Fibroblast of lung (primary cell): ENCODE measurements at regions not wholly inside any gene's neighbourhood (a gene's known extent, or its start where the extent isn't known, plus 50 kb on each side); places are given as distances from the start of the nearest gene placed in this dataset.

Experiments
- CTCF ChIP-seq, 2 donors: IDR thresholded peaks in 1 of 2; conservative IDR thresholded peaks in 1 of 2; 1 replicate in 1 of 2; 2 replicates in 1 of 2; pipeline ENCODE4 v1.5.1; 2011 to 2012; ENCODE audit warnings: low read length in 2 of 2, control low read depth in 1 of 2, inconsistent platforms in 1 of 2, low read depth in 1 of 2, mild to moderate bottlenecking in 1 of 2
- EZH2 ChIP-seq: IDR thresholded peaks from 2 replicates; pipeline ENCODE4 v1.5.1; 2012; ENCODE audit warnings: low read length, control low read depth, mild to moderate bottlenecking; ENCODE audit errors: missing control alignments

- no peak for TF ChIP-seq CTCF (conservative IDR thresholded peaks at IDR 0.05 in 1 of 2, IDR thresholded peaks at IDR 0.05 in 1 of 2; ENCODE audit: low read depth in 1 of 2, low read length in 2 of 2)
- no peak for TF ChIP-seq EZH2
Measured at GRCh38 chr7:24212073-24212472, 71.9 kb upstream of the NPY start.
